ENCODE measurements at regions not wholly inside any gene's neighbourhood (a gene's known extent, or its start where the extent isn't known, plus 50 kb on each side); places are given as distances from the start of the nearest gene placed in this dataset.

DNA sequence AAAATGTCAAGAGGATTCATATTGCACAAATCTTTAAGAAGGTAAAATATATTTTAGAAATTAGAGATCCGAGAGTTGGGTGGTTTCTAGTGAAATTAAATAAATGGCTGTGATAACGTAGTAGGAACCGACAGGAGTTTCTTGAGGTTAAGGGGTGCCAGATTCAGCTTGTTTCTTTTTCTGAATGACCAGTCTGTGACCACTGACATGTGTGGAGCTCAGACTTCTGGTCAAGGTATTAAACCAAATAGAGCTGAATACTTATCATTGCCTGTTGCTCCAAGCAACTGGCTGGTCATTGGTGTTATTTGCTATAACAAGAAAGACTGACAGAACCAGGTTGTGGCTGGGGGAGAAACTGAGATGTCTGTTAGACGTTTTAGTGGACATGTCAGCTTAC is 408.2 kb upstream of the HS6ST1 start:
- no peak for DNase-seq (ENCODE audit: low spot score)

DNA sequence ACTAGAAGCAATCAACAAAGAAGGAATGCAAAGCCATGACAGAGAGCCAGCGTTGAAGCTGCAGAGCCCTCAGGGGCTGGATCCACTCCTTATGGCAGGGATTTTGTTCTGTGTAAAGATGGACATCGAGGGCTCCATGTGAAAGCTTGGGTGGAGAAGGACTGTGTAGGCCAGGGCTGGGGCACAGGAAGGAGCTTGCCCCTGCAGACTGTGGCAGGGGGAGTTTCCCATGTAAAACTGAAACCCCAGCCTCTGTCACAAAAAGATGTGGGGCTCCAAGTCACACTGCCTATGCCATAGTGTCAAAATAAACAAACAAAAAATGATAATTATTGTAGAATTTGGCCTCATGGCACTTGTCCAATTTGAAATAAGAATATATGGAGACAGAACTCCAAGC is 408.7 kb upstream of the HS6ST1 start:
- DNase-seq (ENCODE audit: low spot score), result no peak

DNA sequence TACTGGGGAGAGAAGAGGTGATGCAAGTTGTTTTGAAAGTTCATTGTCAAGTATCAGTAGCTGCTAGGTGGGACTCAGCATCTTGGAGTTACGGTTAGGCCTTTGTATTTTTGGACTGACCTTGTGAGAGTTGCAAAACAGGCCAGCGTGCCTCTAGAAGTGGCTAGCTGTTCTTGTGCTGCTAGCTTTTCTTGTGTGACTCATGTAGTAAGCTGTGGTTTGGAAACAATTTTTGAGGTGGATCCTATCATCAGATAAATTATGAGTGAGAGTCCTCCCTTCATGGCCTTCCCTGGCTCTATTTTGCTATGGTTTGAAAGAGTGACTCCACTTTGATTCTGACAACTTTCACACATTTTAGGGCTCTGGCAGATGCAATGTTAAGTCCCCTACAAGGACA is 409.2 kb upstream of the HS6ST1 start:
- no peak for DNase-seq (ENCODE audit: low spot score)

DNA sequence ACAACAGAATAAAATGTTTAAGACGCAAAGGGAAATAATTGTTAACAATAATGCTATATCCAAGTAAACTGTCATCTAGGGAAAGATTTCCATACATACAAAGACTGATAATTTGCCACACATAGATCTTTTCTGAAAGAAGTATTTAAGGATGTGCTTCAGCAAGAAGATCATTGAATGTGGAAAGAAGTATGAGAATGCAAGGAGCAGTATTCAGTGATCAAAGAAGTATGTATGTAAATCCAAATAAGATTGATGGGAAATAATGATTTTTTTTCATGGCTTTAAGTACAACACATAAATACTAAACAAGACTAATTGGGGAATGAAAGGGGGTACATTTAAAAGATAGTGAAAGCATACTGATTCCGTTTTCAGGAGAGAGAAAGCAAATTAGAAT is 410.4 kb upstream of the HS6ST1 start:
- DNase-seq (ENCODE audit: low spot score), result no peak

DNA sequence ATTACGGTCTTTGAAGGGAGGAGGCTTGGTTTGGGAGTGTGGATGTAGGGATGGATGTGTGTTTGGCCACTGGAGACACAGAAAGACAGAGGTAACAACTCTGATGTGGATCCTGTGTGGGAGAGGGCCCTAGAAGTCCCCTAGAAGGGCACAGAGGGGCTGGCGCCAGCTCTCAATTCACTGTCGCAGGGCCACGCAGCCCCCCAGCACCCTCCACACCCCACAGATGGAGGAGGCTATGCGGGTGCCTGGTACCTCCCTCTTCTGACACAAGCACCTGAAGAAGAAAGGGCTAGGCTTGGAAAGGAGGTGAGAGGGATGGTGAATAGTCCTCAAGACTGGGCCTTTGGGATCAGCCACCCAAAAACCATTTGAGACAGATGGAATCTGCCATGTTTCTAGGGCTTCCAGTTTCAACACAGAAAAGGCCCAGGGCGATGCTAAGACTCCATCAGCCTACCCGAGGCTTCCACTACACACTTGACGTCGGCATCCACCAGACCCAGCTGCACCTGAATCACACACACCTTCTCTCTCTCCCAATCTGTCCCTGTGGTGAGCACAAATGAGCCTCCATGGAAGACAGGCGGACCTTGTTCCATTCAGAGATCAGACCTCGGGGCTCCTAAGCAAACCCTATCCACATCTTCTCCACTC is 413.5 kb upstream of the HS6ST1 start:
- no peak for DNase-seq (ENCODE audit: low spot score)

DNA sequence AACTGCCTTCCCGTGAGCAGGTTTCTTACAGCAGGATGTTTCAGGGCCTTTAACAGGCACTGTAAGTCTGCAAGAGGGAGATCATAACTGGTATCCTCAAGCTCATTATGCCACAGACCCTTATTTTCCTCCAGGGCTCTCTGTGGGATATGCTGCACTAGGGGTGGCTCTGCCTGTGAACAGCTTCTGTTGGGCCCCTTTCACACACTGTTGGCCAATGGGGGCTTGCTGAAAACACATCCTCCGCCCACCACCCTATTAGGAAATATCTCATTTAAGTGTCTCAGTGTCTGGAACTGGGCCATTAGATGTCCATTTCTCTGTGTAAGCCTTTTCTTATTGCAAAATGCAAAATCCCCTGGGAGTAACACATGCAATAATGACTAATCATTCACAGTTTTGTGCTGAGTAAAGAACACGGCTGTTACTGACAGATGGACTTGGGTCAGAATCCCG is 414.3 kb upstream of the HS6ST1 start:
- DNase-seq (ENCODE audit: low spot score), result no peak

DNA sequence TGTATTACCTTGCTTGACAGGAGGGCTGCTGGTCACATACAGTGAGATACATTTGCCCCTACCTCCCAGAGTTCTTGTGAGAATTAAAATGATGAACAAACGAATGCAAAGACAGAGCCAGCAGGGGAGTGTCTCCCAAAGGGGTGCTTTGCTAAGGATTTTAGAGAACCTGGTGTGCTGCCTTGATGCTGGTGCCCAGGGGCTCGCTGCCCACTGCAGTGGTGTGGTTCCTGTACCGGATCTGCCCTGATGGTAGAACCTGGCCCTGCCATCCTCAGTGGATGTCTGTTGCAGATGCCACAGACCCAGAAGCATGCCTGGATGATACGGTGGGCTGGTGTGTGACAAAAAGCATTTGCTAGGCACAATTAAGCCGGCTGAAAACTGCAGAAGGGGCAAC is 414.8 kb upstream of the HS6ST1 start:
- no peak for DNase-seq (ENCODE audit: low spot score)

DNA sequence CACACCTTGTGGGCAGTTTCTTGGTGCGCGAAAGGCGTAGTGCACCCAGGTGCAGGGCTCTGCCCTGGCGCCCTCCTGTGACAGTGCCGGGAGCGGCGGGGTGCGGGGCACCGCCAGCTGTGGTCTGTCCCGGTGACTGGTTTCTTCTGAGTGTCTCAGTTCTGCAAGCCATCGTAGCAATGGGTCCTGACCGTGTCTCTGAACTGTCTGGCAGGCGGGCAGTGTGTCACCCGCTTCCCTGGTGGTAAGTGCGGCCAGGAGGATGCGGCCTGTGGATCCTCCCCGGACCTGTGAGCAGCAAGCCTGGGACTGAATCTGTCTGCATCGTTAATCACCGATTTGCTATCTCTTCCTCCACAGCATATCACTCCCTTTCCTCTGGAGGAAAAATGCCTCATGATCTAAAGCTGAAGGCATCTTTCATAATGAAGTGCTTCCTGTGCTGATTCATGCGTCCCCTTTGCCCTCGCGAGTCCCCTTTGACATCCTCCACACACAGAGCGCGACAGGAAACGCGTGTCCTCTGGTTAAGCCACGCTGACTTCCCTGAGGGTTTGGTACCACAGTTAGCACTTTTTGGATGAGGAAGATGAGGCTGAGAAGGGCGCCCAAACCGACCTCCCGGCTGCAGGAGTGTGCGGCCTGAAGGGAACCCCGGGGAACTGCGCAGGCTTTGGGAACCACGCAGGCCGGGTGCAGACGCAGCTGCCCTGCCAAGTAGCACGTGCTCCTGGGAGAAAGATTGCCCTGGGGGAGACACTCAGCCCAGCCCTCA is 416.0 kb upstream of the HS6ST1 start:
- DNase-seq (ENCODE audit: low spot score), result no peak

DNA sequence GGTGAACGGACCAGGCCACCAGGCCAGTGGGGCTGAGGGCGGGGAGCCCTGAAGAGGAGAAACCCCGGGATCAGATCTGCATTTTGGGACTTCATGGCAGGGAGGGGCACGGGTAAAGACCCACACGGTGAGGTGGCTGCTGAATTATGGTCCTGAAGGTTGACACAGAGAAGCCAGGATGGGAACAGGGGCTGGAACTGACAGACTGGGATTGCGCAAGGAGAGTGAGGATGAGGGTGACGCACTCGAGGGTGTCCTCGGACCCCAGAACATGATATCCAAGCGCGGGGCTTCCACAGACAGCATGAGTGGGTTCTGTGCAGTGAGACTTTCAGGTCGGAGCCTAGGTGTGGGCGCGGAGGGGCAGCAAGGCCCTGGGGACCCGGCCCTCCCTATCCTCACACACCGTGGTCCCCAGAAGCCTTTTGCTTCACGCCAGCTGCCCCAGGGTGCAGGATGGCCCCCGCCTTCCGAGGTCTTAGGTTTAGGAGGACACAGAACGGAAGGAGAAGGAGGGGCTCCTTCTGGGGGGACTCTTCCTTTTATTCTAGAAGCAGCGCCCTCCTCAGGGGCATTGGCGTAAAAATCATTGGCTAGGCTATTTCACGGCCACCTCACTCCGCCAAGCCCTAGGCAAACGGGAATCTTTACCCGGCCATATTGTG is 416.8 kb upstream of the HS6ST1 start:
- no peak for DNase-seq (ENCODE audit: low spot score)

DNA sequence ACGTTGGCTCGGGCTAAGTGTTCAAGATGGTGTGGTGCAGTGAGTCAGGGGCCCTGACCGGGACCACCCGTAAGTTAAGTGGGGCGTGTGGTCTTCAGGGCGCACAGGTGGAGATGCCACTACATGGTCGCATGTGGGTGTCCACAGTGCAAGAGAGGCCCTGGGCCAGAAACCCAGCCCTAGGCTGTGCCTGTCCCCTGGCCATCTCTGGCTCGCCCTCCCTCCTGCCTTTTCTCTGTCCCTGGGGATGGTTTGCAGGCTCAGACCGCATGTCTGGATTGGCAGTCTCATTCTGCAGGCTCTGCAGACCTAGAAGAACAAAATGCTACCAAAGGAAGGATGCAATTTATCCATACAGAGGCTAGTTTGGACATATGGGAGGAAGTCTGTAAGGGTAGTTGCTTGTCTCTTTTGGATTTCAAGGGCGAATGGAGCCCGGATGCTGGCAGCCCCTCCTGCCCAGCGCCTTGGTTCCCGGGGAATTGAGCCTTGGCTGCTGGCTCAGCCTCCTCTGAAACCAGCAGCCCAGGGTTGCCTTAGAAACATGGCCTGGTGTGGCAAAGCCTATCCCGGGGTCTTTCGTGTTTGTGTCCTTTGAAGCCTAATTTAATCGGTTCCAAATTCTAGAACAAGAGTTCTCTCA is 417.5 kb upstream of the HS6ST1 start:
- no peak for DNase-seq (ENCODE audit: low spot score)

DNA sequence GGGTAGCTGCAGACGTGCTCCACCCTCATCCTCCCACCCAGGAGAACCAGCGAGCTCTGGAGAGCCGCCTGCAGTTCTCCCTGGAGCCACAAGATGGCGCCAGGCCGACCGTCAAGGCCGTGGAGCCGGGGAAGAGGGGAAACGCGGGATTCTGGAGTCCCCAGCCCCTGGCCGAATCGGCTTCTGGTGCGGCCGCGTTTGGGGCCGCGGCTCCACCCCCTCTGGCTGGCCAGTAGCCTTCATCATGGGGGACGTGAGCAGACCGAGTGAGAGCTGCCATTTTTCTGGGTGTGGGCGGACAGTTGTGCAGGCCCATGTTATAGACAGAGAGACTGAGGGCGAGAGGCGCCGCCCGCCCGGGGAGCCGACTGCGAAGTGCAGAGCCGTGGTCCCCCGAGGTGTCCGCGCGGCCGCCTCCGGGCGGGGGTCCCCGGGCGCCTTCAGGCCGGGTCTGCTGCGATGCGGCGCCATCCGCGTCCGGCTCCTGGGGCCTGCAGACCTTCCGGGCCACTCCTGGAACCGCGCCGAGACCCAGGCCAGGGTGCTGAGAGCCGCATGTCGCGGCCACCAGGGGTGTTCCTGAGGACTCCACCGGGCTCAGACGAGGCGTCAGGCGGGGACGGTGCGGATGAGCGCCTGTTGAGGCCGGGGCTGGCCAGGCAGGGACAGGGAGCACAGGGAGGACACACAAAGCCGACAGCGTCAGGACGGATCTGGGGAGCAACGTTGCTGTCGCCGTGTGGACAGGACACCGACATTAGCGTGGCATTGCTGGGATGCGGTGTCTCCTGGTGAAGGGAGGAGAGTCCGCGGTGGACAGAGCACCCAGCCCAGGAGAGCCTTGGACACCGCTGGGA is 418.2 kb upstream of the HS6ST1 start:
- DNase-seq (ENCODE audit: low spot score), result peak; percentile 85

DNA sequence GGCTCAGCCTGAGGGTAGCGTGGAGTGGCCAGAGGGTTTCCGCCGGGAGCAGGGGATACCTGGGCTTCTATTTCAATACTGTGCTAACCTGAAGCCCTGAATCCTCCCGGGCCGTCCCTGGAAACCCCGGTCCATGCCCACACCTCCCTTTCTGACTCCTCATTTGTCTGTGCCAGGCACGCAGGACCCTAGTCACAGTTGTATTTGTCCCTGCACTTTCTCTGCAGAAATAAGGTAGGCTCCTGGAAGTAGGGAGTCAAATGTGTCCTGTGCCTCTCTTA is 418.8 kb upstream of the HS6ST1 start:
- DNase-seq (ENCODE audit: low spot score), result no peak

DNA sequence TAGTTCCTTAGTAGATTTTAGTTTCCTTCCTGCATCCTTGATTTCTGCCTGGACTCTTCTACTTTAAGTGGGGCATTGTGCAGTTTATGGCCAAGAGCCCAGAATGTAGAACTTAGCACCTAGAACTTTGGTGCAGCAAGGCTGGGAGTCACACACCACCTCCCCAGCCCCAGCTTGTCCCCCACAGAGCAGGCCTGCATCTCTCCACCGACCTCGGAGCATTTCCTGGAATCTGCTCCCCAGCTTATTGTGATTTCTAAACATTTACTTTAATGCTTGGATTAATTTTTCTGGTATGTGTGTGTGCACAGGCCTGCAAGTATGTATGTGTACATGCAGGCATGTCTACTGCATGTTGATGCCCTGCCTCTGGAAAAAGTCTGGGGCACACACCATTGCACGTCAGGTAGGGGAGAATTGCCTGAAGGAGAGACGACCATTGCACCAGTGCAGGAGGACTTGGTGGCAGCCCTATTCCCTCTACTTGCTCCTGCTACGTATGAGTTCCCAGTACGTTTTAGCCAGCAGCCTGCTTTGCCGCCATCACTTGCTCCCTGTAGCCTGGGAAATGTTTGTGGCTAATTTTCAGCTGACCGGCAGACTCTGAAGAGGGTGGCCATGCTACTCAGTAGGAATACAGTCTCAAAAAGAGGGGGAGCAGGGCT is 419.9 kb upstream of the HS6ST1 start:
- DNase-seq (ENCODE audit: low spot score), result no peak

DNA sequence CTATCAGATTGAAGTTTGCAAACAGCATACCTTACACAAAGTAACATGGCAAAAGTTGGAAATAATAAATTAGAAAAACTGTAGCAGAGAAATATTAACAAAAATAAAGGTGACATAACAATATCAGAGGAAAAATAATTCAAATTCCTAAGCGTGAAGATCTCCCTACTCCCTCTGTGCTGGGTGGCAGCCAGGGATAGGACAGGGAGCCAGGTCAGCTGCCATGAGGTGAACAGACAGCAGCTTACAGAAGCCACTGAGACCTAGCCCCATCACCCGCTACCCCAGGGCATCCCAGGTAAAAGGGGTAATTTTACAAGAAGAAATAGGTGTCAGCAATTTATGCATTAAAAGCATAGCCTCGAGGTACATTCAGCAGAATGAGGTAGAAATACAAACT is 423.8 kb upstream of the HS6ST1 start:
- no peak for DNase-seq (ENCODE audit: low spot score)

DNA sequence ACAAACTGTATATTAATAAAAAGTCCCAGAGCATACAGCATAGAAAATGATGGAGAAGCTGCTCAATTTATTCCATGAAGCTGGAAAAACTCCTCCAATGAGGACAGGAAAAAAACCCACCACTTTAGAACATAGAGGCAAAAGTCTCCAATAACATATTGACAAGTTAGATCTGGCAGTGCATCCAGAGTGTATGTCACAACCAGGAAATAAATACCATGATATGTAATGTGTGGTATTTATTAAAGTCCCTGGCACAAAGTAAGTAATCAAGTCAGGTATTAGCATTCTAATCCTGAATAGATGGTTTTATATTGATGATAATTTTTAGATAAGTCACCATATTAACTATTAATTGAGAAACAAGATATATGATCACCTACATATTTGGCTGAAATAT is 427.3 kb upstream of the HS6ST1 start:
- no peak for DNase-seq (ENCODE audit: low spot score)

DNA sequence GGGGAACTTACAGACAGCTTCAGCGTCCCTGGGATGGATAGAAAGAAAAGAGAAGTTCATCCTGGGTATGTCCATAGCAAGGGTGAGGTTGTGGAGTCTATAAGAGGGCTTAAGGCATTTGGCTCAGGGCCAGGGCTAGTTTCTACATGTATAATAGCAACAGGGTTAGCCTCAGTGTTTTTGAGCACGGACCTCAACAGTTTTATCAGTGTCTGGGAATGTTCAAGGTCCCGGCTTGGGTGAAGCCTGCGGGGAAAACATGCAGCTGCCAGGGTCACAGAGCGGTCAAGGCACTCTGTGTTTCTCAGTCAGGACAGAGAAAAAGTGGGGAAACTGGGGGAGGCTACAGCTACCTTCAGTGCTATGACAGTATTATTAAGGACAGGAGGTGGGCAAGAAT is 427.7 kb upstream of the HS6ST1 start:
- DNase-seq (ENCODE audit: low spot score), result no peak

DNA sequence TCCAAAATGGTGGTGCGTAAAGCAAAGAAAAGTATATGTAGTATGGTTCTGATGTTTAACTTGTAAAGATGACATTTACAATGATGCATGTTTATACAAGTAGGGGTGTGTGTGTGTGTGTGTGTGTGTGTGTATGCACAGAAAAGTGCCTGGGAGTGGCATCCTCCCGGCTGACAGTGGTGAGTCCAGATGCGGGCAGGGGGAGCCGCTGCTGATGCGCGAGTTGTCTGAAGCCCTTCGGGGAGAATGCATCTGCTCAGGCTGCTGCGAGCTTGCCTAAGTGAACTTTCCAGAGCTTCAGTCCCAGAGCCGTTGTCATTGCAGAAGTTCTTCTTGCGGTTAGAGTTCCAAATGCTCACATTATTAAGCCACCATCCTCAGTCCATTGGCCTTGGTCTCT is 429.7 kb upstream of the HS6ST1 start:
- no peak for DNase-seq (ENCODE audit: low spot score)

DNA sequence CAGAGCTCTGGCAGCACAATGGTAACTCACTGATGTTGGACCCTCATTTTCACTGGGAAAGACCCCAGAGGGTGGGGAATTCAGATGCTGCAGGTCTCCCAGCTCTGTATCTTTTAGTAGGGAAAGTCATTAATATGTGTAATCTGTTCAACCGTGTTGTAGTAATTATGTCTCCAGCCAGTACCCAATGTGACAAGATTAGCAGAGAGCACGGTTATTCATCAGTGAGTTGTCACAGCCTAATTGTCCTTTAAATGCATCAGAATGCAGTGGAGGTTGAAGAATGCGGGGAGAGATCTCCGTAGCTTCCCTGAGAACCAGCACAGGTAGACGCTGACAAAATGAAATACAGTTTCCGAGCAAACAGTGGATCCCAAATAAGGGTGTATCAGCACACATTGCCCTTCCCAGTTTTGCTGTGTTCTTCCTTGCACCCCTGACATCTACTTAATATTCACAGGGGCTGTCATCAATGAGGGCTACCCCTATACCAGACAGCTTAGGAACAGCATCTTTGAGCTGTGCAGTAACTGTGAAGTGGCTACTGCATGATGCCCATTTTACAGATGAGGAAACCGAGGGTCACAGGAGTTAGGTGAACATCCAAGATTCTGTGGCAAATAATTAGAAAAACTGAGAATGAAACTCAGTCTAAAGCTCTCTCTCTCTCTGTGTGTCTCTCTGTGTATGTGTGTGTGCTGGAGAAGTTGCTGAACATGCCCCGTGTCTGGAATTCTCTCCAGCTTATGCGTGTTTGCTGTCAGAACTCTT is 430.4 kb upstream of the HS6ST1 start:
- DNase-seq (ENCODE audit: low spot score), result no peak

DNA sequence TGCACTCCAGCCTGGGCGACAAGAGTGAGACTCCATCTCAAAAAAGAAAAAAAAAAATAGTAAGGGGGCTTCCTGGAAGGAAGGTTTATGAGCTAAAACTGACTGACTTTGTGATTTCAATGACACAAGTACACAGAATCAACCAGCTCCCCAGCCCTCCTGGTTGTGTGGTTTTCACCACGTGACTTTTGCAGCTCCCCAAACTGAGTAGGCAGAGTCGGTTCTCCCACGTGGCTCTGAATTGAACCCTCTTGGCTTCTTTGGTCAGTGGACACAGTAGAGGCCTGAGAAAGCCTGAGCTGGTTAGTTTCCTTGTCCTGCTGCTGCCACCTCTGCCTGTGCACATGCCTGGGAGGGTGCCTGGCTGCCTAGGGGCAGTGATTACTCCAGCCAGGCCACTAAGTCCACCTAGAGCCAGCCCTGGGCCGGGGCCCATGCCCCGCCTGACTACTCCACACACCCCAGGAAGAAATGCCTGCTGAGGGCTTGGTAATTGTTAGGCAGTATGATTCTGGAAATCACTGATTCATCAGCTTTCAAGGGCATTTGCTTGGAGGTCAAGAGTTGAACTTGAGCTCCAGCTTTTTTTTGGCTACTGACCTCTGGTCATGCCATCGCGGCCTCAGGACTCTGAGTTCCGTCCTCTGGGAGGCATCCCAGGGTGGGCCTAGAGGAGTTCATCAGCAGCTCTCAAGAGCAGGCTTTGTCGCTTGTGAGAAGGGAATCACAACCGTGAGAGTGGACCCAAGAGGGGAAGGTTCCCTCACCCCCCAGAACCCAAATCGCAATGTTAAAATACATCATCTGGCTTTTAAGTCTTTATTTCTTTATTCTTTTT is 431.9 kb upstream of the HS6ST1 start:
- DNase-seq (ENCODE audit: low spot score), result no peak

DNA sequence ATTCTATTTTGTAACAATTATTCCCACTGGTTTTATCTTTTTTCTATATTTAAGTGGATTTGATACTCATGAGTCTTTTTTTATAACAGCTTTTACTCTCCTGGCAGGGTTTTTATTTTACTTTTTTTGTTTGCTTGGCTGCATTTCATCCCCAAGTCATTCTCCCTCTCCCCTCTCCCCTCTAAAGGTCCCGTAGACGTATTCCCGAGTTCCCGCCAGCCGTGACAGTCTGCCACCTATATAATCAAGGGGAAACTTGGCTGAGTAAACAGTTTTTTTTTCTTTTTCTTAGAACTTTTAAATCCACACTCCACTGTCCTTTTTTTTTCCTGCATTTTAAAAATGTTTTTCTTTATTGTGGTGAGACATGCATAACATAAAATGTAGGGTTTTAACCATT is 433.1 kb upstream of the HS6ST1 start:
- no peak for DNase-seq (ENCODE audit: low spot score)

All from HuH-7.5 (cell line).